Stimulated activated CD8-positive, alpha-beta memory T cell treated with anti-CD3 and anti-CD28 coated beads, Interleukin-12 subunit alpha, Interleukin-12 subunit beta, amount 100 ng/mL, for 24 hours (primary cell): ENCODE measurements at regions not wholly inside any gene's neighbourhood (a gene's known extent, or its start where the extent isn't known, plus 50 kb on each side); places are given as distances from the start of the nearest gene placed in this dataset.

Experiments
- DNase-seq: peaks from one replicate; pipeline ENCODE4 v3.0.0-alpha.2; 2020; ENCODE audit errors: extremely low read depth

GRCh38 chr12:31783556-31783955 is 54.7 kb upstream of the AMN1 start:
- no peak for DNase-seq

- no peak for DNase-seq
Measured at GRCh38 chr12:31781894-31782540, 53.2 kb upstream of the AMN1 start.

GRCh38 chr12:31780096-31780495 is 51.3 kb upstream of the AMN1 start:
- DNase-seq = no peak

GRCh38 chr12:31778687-31779086 is 49.9 kb upstream of the AMN1 start:
- DNase-seq = no peak
